K562 (cell line): ENCODE measurements at regions not wholly inside any gene's neighbourhood (a gene's known extent, or its start where the extent isn't known, plus 50 kb on each side); places are given as distances from the start of the nearest gene placed in this dataset.

Source experiments
- ATAC-seq: fragments of 200-7000 bp; cut with Tn5 transposase; 3 replicates; pipeline ENCODE4 v1.9.1; 2020; ENCODE audit warnings: moderate library complexity
- BruUV-seq: library from RNA; stranded (reverse); fragments of 400-500 nt; replicated peaks from 2 replicates; lab custom pipeline; 2021; lab: Mats Ljungman, UMichigan
- CTCF ChIA-PET: fragments of 300-600 bp; formaldehyde crosslinking; extraction: SDS; loops from one replicate; lab custom pipeline; 2021; ENCODE audit warnings: low intra/inter-chr PET ratio; lab: Yijun Ruan, JAX
- POLR2A ChIA-PET: fragments of 300-600, 350-650 bp; sonication (Branson Sonifier 250); formaldehyde crosslinking; extraction: SDS; loops from one replicate; lab custom pipeline; 2021; ENCODE audit warnings: antibody characterized with exemption, inconsistent platforms; lab: Yijun Ruan, JAX
- DNase-seq, 4 experiments: peaks; one replicate each; pipeline versions ENCODE4 v3.0.0 to v3.0.0-alpha.2; 2011 to 2018; ENCODE audit warnings: low spot score in 3 of 4, mixed read lengths in 3 of 4; ENCODE audit errors: extremely low read depth in 1 of 4
- FAIRE-seq: peaks from 2 replicates; lab custom pipeline; 2011; peaks lifted over from hg19 to GRCh38; lab: Jason Lieb, UNC
- H2AFZ ChIP-seq: 2 replicates; pipeline ENCODE4 v1.6.0; 2011; ENCODE audit warnings: low read depth, low read length, control low read depth, inconsistent platforms
- H3K27ac ChIP-seq: fragments of 200-600 bp; 3 replicates; pipeline ENCODE4 v1.8.0; 2011; ENCODE audit warnings: low read depth, mild to moderate bottlenecking, control low read depth, inconsistent platforms, low read length, moderate library complexity, mixed read lengths; ENCODE audit errors: extremely low read depth
- H3K27me3 ChIP-seq, 2 experiments: fragments of 300-600 bp in 1 of 2; 2 replicates in 1 of 2; 3 replicates in 1 of 2; pipeline versions ENCODE4 v1.6.0 to v1.8.0; 2011; ENCODE audit warnings: inconsistent platforms in 2 of 2, low read length in 2 of 2, mild to moderate bottlenecking in 1 of 2, mixed read lengths in 1 of 2, moderate library complexity in 1 of 2; ENCODE audit not compliant: control insufficient read depth in 2 of 2, insufficient read depth in 2 of 2
- H3K36me3 ChIP-seq: fragments of 300-600 bp; 3 replicates; pipeline ENCODE4 v1.8.0; 2011; ENCODE audit warnings: mild to moderate bottlenecking, low read length, inconsistent platforms; ENCODE audit not compliant: control insufficient read depth, insufficient read depth
- H3K4me1 ChIP-seq, 2 experiments: fragments of 200-600 bp in 1 of 2; replicated peaks in 1 of 2; 2 replicates in 1 of 2; 3 replicates in 1 of 2; pipeline versions ENCODE4 v1.5.1 to v1.8.0; 2011; ENCODE audit warnings: inconsistent platforms in 2 of 2, low read length in 2 of 2, mild to moderate bottlenecking in 1 of 2, mixed read lengths in 1 of 2, moderate library complexity in 1 of 2; ENCODE audit not compliant: control insufficient read depth in 2 of 2, insufficient read depth in 2 of 2
- H3K4me2 ChIP-seq: 2 replicates; pipeline ENCODE4 v1.6.1; 2011; ENCODE audit warnings: low read length, control low read depth, inconsistent platforms, mixed read lengths; ENCODE audit not compliant: insufficient read depth
- H3K4me3 ChIP-seq: fragments of 200-600 bp; sonication (generic), shearing (Covaris generic); 2 replicates; pipeline ENCODE4 v1.5.1; 2016; ENCODE audit warnings: control low read depth, inconsistent platforms
- H3K79me2 ChIP-seq: fragments of 200-600 bp; 3 replicates; pipeline ENCODE4 v1.8.0; 2011; ENCODE audit warnings: low read length, inconsistent platforms; ENCODE audit not compliant: control insufficient read depth, insufficient read depth
- H3K9ac ChIP-seq, 2 experiments: 2 replicates each; pipeline versions ENCODE4 v1.6.0 to v1.6.1; 2011; ENCODE audit warnings: low read depth in 2 of 2, low read length in 2 of 2, control low read depth in 1 of 2, inconsistent platforms in 1 of 2, mild to moderate bottlenecking in 1 of 2, mixed read lengths in 1 of 2; ENCODE audit not compliant: insufficient read depth in 1 of 2
- H3K9me1 ChIP-seq: one replicate; pipeline ENCODE4 v1.6.0; 2011; ENCODE audit warnings: inconsistent platforms, mild to moderate bottlenecking, low read length, moderate library complexity; ENCODE audit not compliant: control insufficient read depth, insufficient read depth
- H3K9me3 ChIP-seq: replicated peaks from 2 replicates; pipeline ENCODE4 v1.5.1; 2011; ENCODE audit warnings: low read depth, low read length, inconsistent platforms; ENCODE audit not compliant: control insufficient read depth, insufficient read depth
- H4K20me1 ChIP-seq: replicated peaks from 2 replicates; pipeline ENCODE4 v1.6.1; 2011; ENCODE audit warnings: low read length, inconsistent platforms, mixed read lengths; ENCODE audit not compliant: control insufficient read depth, insufficient read depth
- BCOR ChIP-seq: fragments of 450-650 bp; IDR thresholded peaks from 2 replicates; pipeline ENCODE4 v1.6.1; 2016
- GTF2A2 ChIP-seq: IDR thresholded peaks from 2 replicates; pipeline ENCODE4 v1.6.1; 2016; ENCODE audit warnings: mild to moderate bottlenecking, missing genetic modification characterization, missing compliant biosample characterization
- KAT8 ChIP-seq: fragments of 450-650 bp; IDR thresholded peaks from 2 replicates; pipeline ENCODE4 v1.6.1; 2016; ENCODE audit warnings: low read depth, mild to moderate bottlenecking
- PHF8 ChIP-seq: fragments of 200-600 bp; sonication (generic); IDR thresholded peaks from 2 replicates; pipeline ENCODE4 v1.6.1; 2012; ENCODE audit warnings: mixed run types, mild to moderate bottlenecking, inconsistent platforms, low read length, moderate library complexity, borderline replicate concordance
- ZBTB17 ChIP-seq: fragments of 450-650 bp; formaldehyde crosslinking; IDR thresholded peaks from 2 replicates; pipeline ENCODE4 v1.4.0; 2020; ENCODE audit warnings: mild to moderate bottlenecking
- ZNF239 ChIP-seq: fragments of 250-450 bp; sonication (Bioruptor Pico); IDR thresholded peaks from 2 replicates; pipeline ENCODE4 v1.4.0; 2020; ENCODE audit warnings: mild to moderate bottlenecking
- ZNF785 ChIP-seq: fragments of 250-450 bp; sonication (Bioruptor Pico); IDR thresholded peaks from 2 replicates; pipeline ENCODE4 v1.4.0; 2020; ENCODE audit warnings: mild to moderate bottlenecking
- WGBS: fragments of 100-300 bp; shearing (Covaris generic); methylation state at CpG from one replicate; pipeline ENCODE4 v1.1.6; 2016; ENCODE audit warnings: low coverage, mixed read lengths; ENCODE audit not compliant: insufficient coverage; ENCODE audit errors: missing lambda C conversion rate; 5-methylcytosine and 5-hydroxymethylcytosine counted together
- in situ Hi-C: fragments of 300-500 bp; cut with MboI; formaldehyde crosslinking; loops from 4 replicates; pipeline ENCODE4 v1.15.0; 2018; ENCODE audit warnings: inconsistent platforms, mixed read lengths
- intact Hi-C: fragments of 100-400 bp; cut with micrococcal nuclease; formaldehyde crosslinking; loops from 2 replicates; pipeline ENCODE4 v1.14.2; 2022
- TF ChIP-seq, protein P1 (sequence below): fragments of 450-650 bp; IDR thresholded peaks from 2 replicates; pipeline ENCODE4 v1.6.1; 2016; ENCODE audit warnings: mild to moderate bottlenecking

DNA sequence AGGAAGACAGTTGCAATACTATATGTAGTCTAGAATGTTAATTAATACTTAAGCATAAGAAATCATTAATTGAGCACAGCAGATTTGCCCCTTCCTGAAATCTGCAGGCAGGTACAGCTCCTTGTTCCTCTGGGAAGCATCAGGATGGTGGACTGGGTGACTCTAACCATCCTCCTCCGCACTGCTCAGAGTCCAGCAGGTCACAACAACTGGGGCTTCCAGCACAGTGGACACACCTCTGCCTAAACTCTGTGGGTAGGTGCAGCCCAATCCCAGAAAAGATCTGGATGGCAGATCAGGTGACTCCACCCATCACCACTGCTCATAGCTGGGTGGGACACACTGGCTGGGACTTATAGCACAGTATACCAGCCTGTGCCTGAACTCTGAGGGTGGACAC lies 189.9 kb upstream of the TMCO5A start:
- no peaks in the 10 kb centered on the region for H3K9me3 ChIP-seq
- intact Hi-C loops = loop anchor here (10.0 kb wide), 1 partner anchor 60 kb away; no protein-coding TSS in a partner anchor
- no peaks in the 10 kb centered on the region for H3K9me1 ChIP-seq
- no peak overlapping the region for H3K27ac ChIP-seq
- DNase-seq (no peak), ATAC-seq (no peak), FAIRE-seq (no peak)
- no TSS peak for BruUV-seq
- ChIA-PET CTCF (no interaction called here), POLR2A (no interaction called here)
- 0% methylated on average over 1 of the region's 1 CpG for WGBS
- no peak overlapping the region for H3K4me3 ChIP-seq
- in situ Hi-C loops = no loop called here
- H4K20me1 ChIP-seq = no peaks in the 10 kb centered on the region
- no peaks in the 10 kb centered on the region for H3K79me2 ChIP-seq
- no peaks in the 10 kb centered on the region for H3K27me3 ChIP-seq
- H3K36me3 ChIP-seq = no peaks in the 10 kb centered on the region
- H3K4me2 ChIP-seq = no peak overlapping the region
- H3K9ac ChIP-seq = no peak overlapping the region
- H3K4me1 ChIP-seq = no peaks in the 10 kb centered on the region
- TF ChIP-seq ZNF785 (CRISPR knock-in tag) = no peak
- H2AFZ ChIP-seq = no peak overlapping the region

DNA sequence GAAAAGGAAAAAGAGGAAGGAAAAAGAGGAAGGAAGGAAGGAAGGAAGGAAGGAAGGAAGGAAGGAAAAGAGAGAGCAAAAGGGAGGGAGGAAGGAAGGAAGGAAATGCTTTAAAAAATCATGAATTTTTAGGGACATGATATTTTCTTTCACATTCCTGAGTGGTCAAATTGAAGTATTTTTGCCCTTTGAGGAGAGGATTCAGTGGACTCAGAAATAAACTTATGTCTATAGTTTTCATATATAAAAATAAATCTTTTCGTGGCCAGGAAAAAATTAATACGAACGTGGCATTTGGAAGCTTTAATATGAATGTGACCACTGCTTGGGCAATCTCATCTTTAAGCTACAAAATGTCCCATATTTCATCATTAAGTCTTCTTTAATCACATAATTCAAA lies 183.0 kb upstream of the TMCO5A start:
- FAIRE-seq (no peak), ATAC-seq (no peak), DNase-seq (no peak)
- 0% methylated on average over 3 of the region's 3 CpGs for WGBS
- POLR2A ChIA-PET = no interaction called here
- Histone ChIP-seq H3K9me3 (no peaks in the 10 kb centered on the region), H4K20me1 (no peaks in the 10 kb centered on the region), H3K4me1 (no peaks in the 10 kb centered on the region), H3K27me3 (no peaks in the 10 kb centered on the region), H3K9ac (no peak overlapping the region), H3K79me2 (no peaks in the 10 kb centered on the region), H3K27ac (no peak overlapping the region), H3K4me2 (no peak overlapping the region), H3K4me3 (no peak overlapping the region), H2AFZ (no peak overlapping the region), H3K36me3 (no peaks in the 10 kb centered on the region), H3K9me1 (no peaks in the 10 kb centered on the region)
- TF ChIP-seq, protein P1, sequence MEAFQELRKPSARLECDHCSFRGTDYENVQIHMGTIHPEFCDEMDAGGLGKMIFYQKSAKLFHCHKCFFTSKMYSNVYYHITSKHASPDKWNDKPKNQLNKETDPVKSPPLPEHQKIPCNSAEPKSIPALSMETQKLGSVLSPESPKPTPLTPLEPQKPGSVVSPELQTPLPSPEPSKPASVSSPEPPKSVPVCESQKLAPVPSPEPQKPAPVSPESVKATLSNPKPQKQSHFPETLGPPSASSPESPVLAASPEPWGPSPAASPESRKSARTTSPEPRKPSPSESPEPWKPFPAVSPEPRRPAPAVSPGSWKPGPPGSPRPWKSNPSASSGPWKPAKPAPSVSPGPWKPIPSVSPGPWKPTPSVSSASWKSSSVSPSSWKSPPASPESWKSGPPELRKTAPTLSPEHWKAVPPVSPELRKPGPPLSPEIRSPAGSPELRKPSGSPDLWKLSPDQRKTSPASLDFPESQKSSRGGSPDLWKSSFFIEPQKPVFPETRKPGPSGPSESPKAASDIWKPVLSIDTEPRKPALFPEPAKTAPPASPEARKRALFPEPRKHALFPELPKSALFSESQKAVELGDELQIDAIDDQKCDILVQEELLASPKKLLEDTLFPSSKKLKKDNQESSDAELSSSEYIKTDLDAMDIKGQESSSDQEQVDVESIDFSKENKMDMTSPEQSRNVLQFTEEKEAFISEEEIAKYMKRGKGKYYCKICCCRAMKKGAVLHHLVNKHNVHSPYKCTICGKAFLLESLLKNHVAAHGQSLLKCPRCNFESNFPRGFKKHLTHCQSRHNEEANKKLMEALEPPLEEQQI = no peak
- no peak for TF ChIP-seq ZNF239 (CRISPR knock-in tag)
- no peak for TF ChIP-seq ZBTB17
- TF ChIP-seq GTF2A2 (tag) = no peak
- no peak for TF ChIP-seq PHF8
- TF ChIP-seq BCOR = no peak
- TF ChIP-seq KAT8 = no peak
- in situ Hi-C loops (no loop called here), intact Hi-C loops (no loop called here)
- no TSS peak for BruUV-seq
- CTCF ChIA-PET = no interaction called here
